Heart left ventricle (tissue), 16 donors: ENCODE measurements at regions not wholly inside any gene's neighbourhood (a gene's known extent, or its start where the extent isn't known, plus 50 kb on each side); places are given as distances from the start of the nearest gene placed in this dataset.
A peak's percentile ranks its signal among the peaks of the same experiment; 100 is the strongest.

ENCODE experiments used
- ATAC-seq, 4 donors: fragments of 200-7000 bp; cut with Tn5 transposase; one replicate each; pipeline ENCODE4 v1.9.1; 2020 to 2022; ENCODE audit warnings: moderate library complexity in 4 of 4, mild to moderate bottlenecking in 3 of 4, moderate number of reproducible peaks in 1 of 4
- DNase-seq, 5 donors: peaks; one replicate each; pipeline ENCODE4 v3.0.0-alpha.2; 2020
- H3K27ac ChIP-seq, 12 donors: fragments of 200-600 bp; sonication (generic) in 4 of 12; one replicate each; pipeline versions ENCODE4 v1.5.0 to v1.8.0; 2016 to 2022; ENCODE audit warnings: mild to moderate bottlenecking in 2 of 12
- H3K27me3 ChIP-seq, 9 donors: fragments of 200-600 bp; sonication (generic) in 2 of 9; one replicate each; pipeline versions ENCODE4 v1.5.1 to v1.8.0; 2016 to 2022; ENCODE audit warnings: mild to moderate bottlenecking in 3 of 9
- H3K36me3 ChIP-seq, 9 donors: fragments of 200-600 bp; sonication (generic) in 2 of 9; one replicate each; pipeline versions ENCODE4 v1.5.0 to v1.8.0; 2018 to 2022; ENCODE audit warnings: mild to moderate bottlenecking in 2 of 9
- H3K4me1 ChIP-seq, 12 donors: fragments of 200-600 bp; sonication (generic) in 4 of 12; one replicate each; pipeline versions ENCODE4 v1.5.0 to v1.8.0; 2016 to 2022; ENCODE audit warnings: mild to moderate bottlenecking in 3 of 12
- H3K4me3 ChIP-seq, 12 donors: fragments of 200-600 bp; sonication (generic) in 4 of 12; one replicate each; pipeline versions ENCODE4 v1.5.0 to v1.8.0; 2017 to 2022; ENCODE audit warnings: mild to moderate bottlenecking in 9 of 12, moderate library complexity in 4 of 12
- H3K9me3 ChIP-seq, 12 donors: fragments of 200-600 bp; sonication (generic) in 4 of 12; one replicate each; pipeline versions ENCODE4 v1.5.0 to v1.8.0; 2016 to 2022; ENCODE audit warnings: mild to moderate bottlenecking in 1 of 12
- CTCF ChIP-seq, 12 donors: fragments of 200-600 bp; sonication (generic) in 4 of 12; IDR thresholded peaks; one replicate each; pipeline versions ENCODE4 v1.5.0 to v1.8.0; 2018 to 2022; ENCODE audit warnings: antibody characterized with exemption in 12 of 12, mild to moderate bottlenecking in 5 of 12
- POLR2A ChIP-seq, 2 donors: fragments of 450-650 bp; IDR thresholded peaks; one replicate each; pipeline ENCODE4 v1.6.1; 2017; ENCODE audit warnings: antibody characterized with exemption in 2 of 2, mild to moderate bottlenecking in 2 of 2, moderate library complexity in 2 of 2
- WGBS, 4 donors: extraction: QIAGEN DNeasy Blood & Tissue Kit in 2 of 4; methylation state at CpG; one replicate each; pipeline versions ENCODE4 v1.1.5 to v1.1.7; 2013 to 2018; 5-methylcytosine and 5-hydroxymethylcytosine counted together
- intact Hi-C, 10 donors: fragments of 100-400 bp; cut with DNase I; formaldehyde crosslinking; loops; one replicate each; pipeline versions ENCODE4 v1.11.1 to v1.14.2; 2022
- donor health status: ischemic (EF 13 %, LVEDD 7.1; RV severe dilation, severe dysfunction).
- donor health status: healthy with polysubstance abuse.
- donor health status: DM: no; HTN: yes; CAD: no.
- donor health status: DM: no; HTN: no; CAD: no.
- donor health status: ischemic (EF 25% LVEDD 6.9; RV normal size, moderate dysfunction).
- donor health status: ischemic (EF 25% LVEDD 5.7; RV mildly dilated, moderate dysfunction).
- donor health status: healthy.
- donor health status: DM: yes; HTN: yes; CAD: no.
- donor health status: ischemic (EF 35%, LVEDD 5.7; RV mildly dilated, moderate dysfunction).
- donor health status: nonischemic (EF 11% LVEDD 7.7; RV severe dilation, severe dysfunction).
- donor health status: DM: yes; HTN: yes; CAD: no.
- donor health status: PGD.
- donor health status: ischemic (EF 29% LVEDD 5.4; RV normal size, mild dysfunction).
- donor health status: nonischemic (EF 23%, LVEDD 6.1; RV moderate dilation, normal function).

DNA sequence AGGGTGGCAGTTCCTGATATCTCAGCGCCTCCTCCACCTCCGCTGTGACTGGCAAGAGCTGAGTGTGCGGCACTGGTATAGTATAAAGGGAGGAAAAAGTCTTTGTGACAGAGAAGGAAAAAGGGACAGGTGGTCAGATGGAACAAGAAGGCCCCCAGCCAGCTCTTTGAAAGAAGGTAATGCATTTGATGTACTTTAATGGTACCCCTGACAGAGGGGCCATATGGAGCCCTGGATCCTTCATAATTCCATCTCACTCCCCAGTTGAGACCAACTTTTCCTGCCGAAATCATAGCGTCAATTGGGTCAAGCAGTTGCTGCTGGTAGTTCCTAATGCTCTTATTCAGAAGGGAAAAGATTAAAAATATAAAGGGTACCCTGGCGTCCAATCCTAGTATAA is 198.2 kb downstream of the ZNF326 start:
- Histone ChIP-seq H3K27me3 (no peaks in the 10 kb centered on the region), H3K27ac (no peak overlapping the region), H3K36me3 (no peaks in the 10 kb centered on the region), H3K9me3 (no peaks in the 10 kb centered on the region), H3K4me1 (peaks cover 0 to 5% (median 0%) of the 10 kb centered on the region in 12 donors), H3K4me3 (no peak overlapping the region)
- ATAC-seq (no peak), DNase-seq (no peak)
- intact Hi-C loops: no loop called here
- TF ChIP-seq POLR2A (IDR thresholded peaks at IDR 0.05) (no peak), CTCF (IDR thresholded peaks at IDR 0.05) (no peak)
- 76 to 82% (median 79%) methylated on average over 6 of the region's 6 CpGs for WGBS, 4 donors

DNA sequence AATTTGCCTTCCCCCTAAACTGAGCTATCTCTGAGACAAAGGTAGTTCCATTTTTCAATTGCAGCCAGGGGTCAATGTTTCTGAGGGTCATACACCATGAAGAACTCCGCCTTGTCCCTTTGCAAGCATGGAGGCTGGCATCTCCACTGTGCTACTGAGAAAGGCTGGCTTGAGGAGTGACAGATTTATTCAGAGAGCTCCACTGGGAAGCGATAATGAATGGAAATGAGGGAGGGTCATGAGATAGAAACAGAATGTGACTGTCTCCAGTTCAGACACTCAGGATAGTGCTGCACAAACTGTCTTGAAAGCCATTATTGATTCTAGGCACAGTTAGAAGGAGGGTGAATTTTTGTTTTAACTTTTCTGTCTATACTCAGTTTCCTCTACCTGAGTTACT is 197.5 kb downstream of the ZNF326 start:
- peak in 1 of 4 donors; percentile 35 for ATAC-seq
- H3K36me3 ChIP-seq: no peaks in the 10 kb centered on the region
- peaks cover 0 to 5% (median 0%) of the 10 kb centered on the region in 12 donors for H3K4me1 ChIP-seq
- no peak for TF ChIP-seq CTCF (IDR thresholded peaks at IDR 0.05)
- no peak for TF ChIP-seq POLR2A (IDR thresholded peaks at IDR 0.05)
- DNase-seq: no peak
- H3K4me3 ChIP-seq: no peak overlapping the region
- H3K9me3 ChIP-seq: no peaks in the 10 kb centered on the region
- H3K27ac ChIP-seq: no peak overlapping the region
- no peaks in the 10 kb centered on the region for H3K27me3 ChIP-seq
- 66 to 74% (median 68%) methylated on average over 2 of the region's 2 CpGs for WGBS, 4 donors
- intact Hi-C loops: no loop called here

DNA sequence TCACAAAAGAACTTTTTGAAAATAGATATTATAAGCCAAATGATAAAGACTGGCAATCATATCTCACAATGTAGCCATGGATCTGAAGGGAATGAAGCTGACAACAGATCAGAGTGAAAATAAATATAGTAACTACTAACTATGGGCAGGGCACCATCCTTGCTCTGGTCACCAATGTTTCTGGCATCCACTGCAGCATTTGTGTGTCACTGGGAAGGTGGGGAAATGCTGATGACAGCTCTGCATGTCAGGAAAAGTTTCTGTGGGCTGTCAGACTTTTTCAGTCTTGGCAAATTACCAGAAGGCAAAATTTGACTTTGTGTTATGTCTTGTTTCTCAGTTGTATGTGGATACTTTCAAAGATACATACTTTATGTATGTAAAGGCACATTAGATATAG is 195.6 kb downstream of the ZNF326 start:
- H3K4me3 ChIP-seq: no peak overlapping the region
- intact Hi-C loops: no loop called here
- DNase-seq (peak in 1 of 5 donors; percentile 21), ATAC-seq (peak in 3 of 4 donors; percentile 37 to 95 (median 78))
- H3K36me3 ChIP-seq: no peaks in the 10 kb centered on the region
- H3K4me1 ChIP-seq: peaks cover 0 to 5% (median 0%) of the 10 kb centered on the region in 12 donors
- no peaks in the 10 kb centered on the region for H3K9me3 ChIP-seq
- H3K27ac ChIP-seq: no peak overlapping the region
- H3K27me3 ChIP-seq: no peaks in the 10 kb centered on the region
- TF ChIP-seq CTCF (IDR thresholded peaks at IDR 0.05): no peak

DNA sequence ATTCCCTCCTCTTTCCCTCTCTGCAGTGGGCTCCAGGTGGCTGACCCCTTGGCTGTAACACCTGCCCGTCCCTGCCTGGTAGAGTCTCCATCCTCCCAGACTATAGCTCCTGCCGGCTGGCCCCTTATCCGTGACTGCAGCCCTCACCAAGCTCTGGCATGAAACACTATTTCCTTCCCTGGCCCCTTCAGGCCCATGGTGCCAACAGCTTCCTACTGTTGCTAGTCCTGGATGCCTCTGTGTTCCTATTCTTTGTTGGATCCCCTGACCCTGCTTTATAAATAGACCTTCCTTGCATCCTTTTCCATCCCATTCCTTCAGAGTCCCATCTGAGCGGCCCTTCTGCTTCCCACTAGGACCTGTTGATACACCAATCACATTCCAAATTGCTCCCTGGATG is 195.0 kb downstream of the ZNF326 start:
- ATAC-seq (peak in 2 of 4 donors; percentile 36 to 54), DNase-seq (no peak)
- no peak overlapping the region for H3K4me3 ChIP-seq
- intact Hi-C loops: loop anchor here in 1 of 10 donors (10.0 kb wide), 1 partner anchor 45 kb away; no protein-coding TSS in a partner anchor
- H3K27ac ChIP-seq: no peak overlapping the region
- 46 to 65% (median 51%) methylated on average over 4 of the region's 4 CpGs for WGBS, 4 donors
- H3K27me3 ChIP-seq: no peaks in the 10 kb centered on the region
- peaks cover 0 to 5% (median 0%) of the 10 kb centered on the region in 12 donors for H3K4me1 ChIP-seq
- no peaks in the 10 kb centered on the region for H3K36me3 ChIP-seq
- H3K9me3 ChIP-seq: no peaks in the 10 kb centered on the region
- no peak for TF ChIP-seq POLR2A (IDR thresholded peaks at IDR 0.05)
- no peak for TF ChIP-seq CTCF (IDR thresholded peaks at IDR 0.05)
